ENCODE measurements at regions not wholly inside any gene's neighbourhood (a gene's known extent, or its start where the extent isn't known, plus 50 kb on each side); places are given as distances from the start of the nearest gene placed in this dataset.
A peak's percentile ranks its signal among the peaks of the same experiment; 100 is the strongest.

DNA sequence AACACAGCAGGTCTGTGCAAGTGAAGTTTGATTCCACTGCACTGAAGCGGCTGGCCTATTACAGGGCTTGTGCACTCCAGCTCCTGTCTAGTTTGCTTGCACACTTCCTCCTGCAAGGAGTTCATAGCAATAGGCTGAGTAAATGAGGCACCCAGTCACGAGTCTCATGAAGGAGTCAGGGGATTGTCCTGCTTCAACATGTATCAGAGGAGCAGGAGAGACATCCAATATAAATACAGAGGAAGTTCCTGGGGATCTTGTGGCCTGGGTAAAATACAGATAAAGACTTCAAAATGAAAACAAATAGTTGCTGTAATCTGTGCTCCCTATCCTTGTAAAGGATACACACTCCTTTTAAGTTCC is 259.9 kb downstream of the SLITRK1 start:
- Histone ChIP-seq H3K9me1 (ENCODE audit: insufficient read depth, low read length) (no peaks in the 10 kb centered on the region), H3K4ac (ENCODE audit: low read depth, low read length) (no peak overlapping the region), H3K9ac (ENCODE audit: low read depth, low read length) (no peak overlapping the region), H3K23ac (ENCODE audit: low read depth, low read length) (no peak overlapping the region), H3K79me1 (ENCODE audit: low read depth in 1 of 2, low read length in 2 of 2) (no peaks in the 10 kb centered on the region), H3K14ac (replicated peaks; ENCODE audit: low read depth, low read length) (no peak overlapping the region), H4K20me1 (ENCODE audit: insufficient read depth, low read length) (no peaks in the 10 kb centered on the region), H2BK5ac (ENCODE audit: low read depth, low read length, poor library complexity, severe bottlenecking) (no peak overlapping the region), H2BK20ac (ENCODE audit: low read depth, low read length) (no peak overlapping the region), H3K36me3 (ENCODE audit: control insufficient read depth, insufficient read depth, low read length) (no peaks in the 10 kb centered on the region), H3K4me1 (ENCODE audit: control insufficient read depth, insufficient read depth, low read length) (no peaks in the 10 kb centered on the region), H2AFZ (replicated peaks; ENCODE audit: low read length, poor library complexity) (peak overlapping the region; percentile 69), H4K8ac (ENCODE audit: low read depth in 2 of 2, low read length in 2 of 2) (no peak overlapping the region), H2AK5ac (ENCODE audit: low read depth, low read length) (no peak overlapping the region), H3K18ac (ENCODE audit: low read depth, low read length) (no peak overlapping the region), H2BK120ac (ENCODE audit: low read depth, low read length) (no peak overlapping the region), H3K27me3 (ENCODE audit: control insufficient read depth, insufficient read depth, low read length) (no peaks in the 10 kb centered on the region), H4K91ac (ENCODE audit: insufficient read depth, low read depth, low read length) (no peak overlapping the region), H3K27ac (ENCODE audit: insufficient read depth, low read length) (no peak overlapping the region), H4K5ac (ENCODE audit: low read depth, low read length) (no peak overlapping the region), H2AK9ac (replicated peaks; ENCODE audit: low read depth, low read length, poor library complexity) (no peak overlapping the region), H3K4me2 (ENCODE audit: low read depth, low read length) (no peak overlapping the region), H3K4me3 (ENCODE audit: insufficient read depth, low read depth, low read length) (no peak overlapping the region), H2BK15ac (ENCODE audit: low read depth, low read length) (no peak overlapping the region), H3K9me3 (ENCODE audit: control insufficient read depth, insufficient read depth, low read length) (peaks cover 7% of the 10 kb centered on the region; the same call in 1 of the 2 replicates), H3K56ac (ENCODE audit: extremely low read depth, insufficient read depth, low read length) (no peak overlapping the region)
- POLR2A ChIA-PET (ENCODE audit: unreplicated experiment): no interaction called here
- no CpG with 5 or more reads among the region's 2 CpGs for WGBS, 2 experiments (ENCODE audit: extremely low coverage in 2 of 2, insufficient read length in 1 of 2)
- dilution Hi-C loops (cut with HindIII; ENCODE audit: low sequenced_read_pairs, unreplicated experiment): no loop called here
- BruUV-seq (replicated peaks): no TSS peak
- intact Hi-C loops (cut with micrococcal nuclease): no loop called here
- TF ChIP-seq NFE2L2 (IDR thresholded peaks at IDR 0.05; ENCODE audit: low read depth, low read length) (no peak), CHD1 (IDR thresholded peaks at IDR 0.05; ENCODE audit: low read depth, low read length) (no peak), BHLHE40 (IDR thresholded peaks at IDR 0.05; ENCODE audit: low read depth, low read length) (no peak), MAFK (IDR thresholded peaks at IDR 0.05; ENCODE audit: low read depth, low read length) (no peak), CEBPB (IDR thresholded peaks at IDR 0.05; ENCODE audit: low read depth, low read length) (no peak), FOS (IDR thresholded peaks at IDR 0.05; ENCODE audit: low read depth, low read length) (no peak), MAZ (IDR thresholded peaks at IDR 0.05; ENCODE audit: borderline replicate concordance, low read depth, low read length) (no peak), RCOR1 (IDR thresholded peaks at IDR 0.05; ENCODE audit: insufficient replicate concordance, low read length) (no peak), MXI1 (IDR thresholded peaks at IDR 0.05; ENCODE audit: borderline replicate concordance, low read depth, low read length) (no peak), RFX5 (IDR thresholded peaks at IDR 0.05; ENCODE audit: low read depth, low read length) (no peak), ELK1 (IDR thresholded peaks at IDR 0.05; ENCODE audit: borderline replicate concordance, low read depth, low read length) (no peak), RAD21 (IDR thresholded peaks at IDR 0.05; ENCODE audit: low read length) (no peak), SMC3 (IDR thresholded peaks at IDR 0.05; ENCODE audit: low read depth, low read length) (no peak), POLR2A (IDR thresholded peaks at IDR 0.05; ENCODE audit: low read depth, low read length) (no peak), CTCF (conservative IDR thresholded peaks at IDR 0.05; ENCODE audit: low read depth, low read length) (no peak)
- TF ChIP-seq, protein P1, sequence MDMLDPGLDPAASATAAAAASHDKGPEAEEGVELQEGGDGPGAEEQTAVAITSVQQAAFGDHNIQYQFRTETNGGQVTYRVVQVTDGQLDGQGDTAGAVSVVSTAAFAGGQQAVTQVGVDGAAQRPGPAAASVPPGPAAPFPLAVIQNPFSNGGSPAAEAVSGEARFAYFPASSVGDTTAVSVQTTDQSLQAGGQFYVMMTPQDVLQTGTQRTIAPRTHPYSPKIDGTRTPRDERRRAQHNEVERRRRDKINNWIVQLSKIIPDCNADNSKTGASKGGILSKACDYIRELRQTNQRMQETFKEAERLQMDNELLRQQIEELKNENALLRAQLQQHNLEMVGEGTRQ (IDR thresholded peaks at IDR 0.05; ENCODE audit: low read depth, low read length): no peak
- in situ Hi-C loops (cut with MboI; ENCODE audit: low sequenced_read_pairs): no loop called here
- no peak; the same call in 1 of the 2 replicates for ATAC-seq (ENCODE audit: low read depth)
- DNase-seq: peak; percentile 28
- CTCF ChIA-PET: no interaction called here

All from IMR-90 (cell line).